Motor neuron (in vitro differentiated cells): ENCODE measurements at regions not wholly inside any gene's neighbourhood (a gene's known extent, or its start where the extent isn't known, plus 50 kb on each side); places are given as distances from the start of the nearest gene placed in this dataset.

Experiments used
- ATAC-seq, 8 experiments: fragments of 200-7000 bp; cut with Tn5 transposase; replicated peaks in 6 of 8; 2 replicates each; pipeline ENCODE4 v1.8.0; 2021; ENCODE audit warnings: mild to moderate bottlenecking in 8 of 8, moderate library complexity in 8 of 8
- H3K27ac ChIP-seq, 2 donors: fragments of 250-450 bp; sonication (Bioruptor Pico); 2 replicates each; pipeline ENCODE4 v1.9.0; 2021; ENCODE audit warnings: antibody characterized with exemption in 2 of 2, mild to moderate bottlenecking in 2 of 2, moderate library complexity in 1 of 2
- H3K4me1 ChIP-seq, 2 donors: fragments of 250-450 bp; sonication (Bioruptor Pico); replicated peaks in 1 of 2; 2 replicates each; pipeline ENCODE4 v1.6.1; 2021; ENCODE audit warnings: antibody characterized with exemption in 2 of 2, mild to moderate bottlenecking in 2 of 2, moderate library complexity in 1 of 2
- H3K4me3 ChIP-seq, 5 donors: fragments of 250-450 bp; sonication (Bioruptor Pico); 2 replicates each; pipeline ENCODE4 v1.9.0; 2021; ENCODE audit warnings: antibody characterized with exemption in 5 of 5, mild to moderate bottlenecking in 5 of 5, moderate library complexity in 4 of 5
- WGBS, 10 experiments: fragments of 450-650 bp; shearing (Covaris generic); methylation state at CpG; one replicate each; pipeline ENCODE4 v1.0.0; 2022; 5-methylcytosine and 5-hydroxymethylcytosine counted together
- in situ Hi-C, 9 experiments: fragments of 400-800 bp; cut with MboI; loops; one replicate each; pipeline ENCODE4 v1.15.0; 2021; ENCODE audit warnings: low sequenced_read_pairs in 9 of 9, low pct_unique_long_range_greater_than_20kb in 2 of 9; ENCODE audit not compliant: unreplicated experiment in 9 of 9

- H3K4me1 ChIP-seq: peaks cover 27 to 48% of the 10 kb centered on the region in 2 donors
- peak overlapping the region in 1 of 5 donors; percentile 7 for H3K4me3 ChIP-seq
- H3K27ac ChIP-seq: peak overlapping the region in 1 of 2 donors; percentile 23
- ATAC-seq: peak in 4 of 8 experiments; percentile 5 to 32 (median 12)
- 62 to 100% (median 86%) methylated on average over 2 to 4 of the region's 4 CpGs; no CpG with 5 or more reads in 3 of the 10 experiments for WGBS, 10 experiments
- in situ Hi-C loops: loop anchor here in 3 of 9 experiments (25.0 kb wide), 2 partner anchors 105 to 220 kb away; no protein-coding TSS in a partner anchor
Measured at GRCh38 chr16:72242757-72243156, 70.8 kb upstream of the PMFBP1 start.

- Histone ChIP-seq H3K27ac (peak overlapping the region in 1 of 2 donors; percentile 23), H3K4me1 (peaks cover 27 to 43% of the 10 kb centered on the region in 2 donors), H3K4me3 (no peak overlapping the region)
- WGBS, 10 experiments: 8 to 76% (median 33%) methylated on average over 1 to 7 of the region's 7 CpGs; no CpG with 5 or more reads in 2 of the 10 experiments
- in situ Hi-C loops: loop anchor here in 3 of 9 experiments (25.0 kb wide), 2 partner anchors 105 to 220 kb away; no protein-coding TSS in a partner anchor
- ATAC-seq: peak; percentile 93 to 98 (median 95)
Measured at GRCh38 chr16:72241930-72242329, 70.0 kb upstream of the PMFBP1 start.

- peaks cover 27 to 43% of the 10 kb centered on the region in 2 donors for H3K4me1 ChIP-seq
- H3K27ac ChIP-seq: no peak overlapping the region
- ATAC-seq: peak in 6 of 8 experiments; percentile 13 to 37 (median 26)
- in situ Hi-C loops: loop anchor here in 3 of 9 experiments (25.0 kb wide), 2 partner anchors 104 to 221 kb away; no protein-coding TSS in a partner anchor
- 0 to 20% (median 17%) methylated on average over 1 of the region's 1 CpG; no CpG with 5 or more reads in 7 of the 10 experiments for WGBS, 10 experiments
- no peak overlapping the region for H3K4me3 ChIP-seq
Measured at GRCh38 chr16:72241008-72241407, 69.1 kb upstream of the PMFBP1 start.

GRCh38 chr16:72240466-72240865 lies 68.5 kb upstream of the PMFBP1 start:
- in situ Hi-C loops: loop anchor here in 3 of 9 experiments (25.0 kb wide), 2 partner anchors 103 to 222 kb away; no protein-coding TSS in a partner anchor
- Histone ChIP-seq H3K4me3 (no peak overlapping the region), H3K4me1 (peaks cover 27 to 43% of the 10 kb centered on the region in 2 donors), H3K27ac (no peak overlapping the region)
- ATAC-seq: no peak
- WGBS, 10 experiments: 50 to 100% (median 85%) methylated on average over 1 to 2 of the region's 2 CpGs; no CpG with 5 or more reads in 3 of the 10 experiments

GRCh38 chr16:72236866-72237265 lies 64.9 kb upstream of the PMFBP1 start:
- H3K4me1 ChIP-seq: peaks cover 9 to 27% of the 10 kb centered on the region in 2 donors
- in situ Hi-C loops: loop anchor here in 3 of 9 experiments (25.0 kb wide), 2 partner anchors 100 to 225 kb away; no protein-coding TSS in a partner anchor
- ATAC-seq: no peak
- 38 to 100% (median 92%) methylated on average over 1 to 2 of the region's 2 CpGs; no CpG with 5 or more reads in 4 of the 10 experiments for WGBS, 10 experiments
- H3K4me3 ChIP-seq: no peak overlapping the region
- no peak overlapping the region for H3K27ac ChIP-seq

- Histone ChIP-seq H3K4me1 (peaks cover 0 to 17% of the 10 kb centered on the region in 2 donors), H3K4me3 (no peak overlapping the region), H3K27ac (no peak overlapping the region)
- 50 to 100% (median 79%) methylated on average over 1 to 5 of the region's 5 CpGs for WGBS, 10 experiments
- in situ Hi-C loops: loop anchor here in 3 of 9 experiments (25.0 kb wide), 2 partner anchors 97 to 228 kb away; no protein-coding TSS in a partner anchor
- peak in 2 of 8 experiments; percentile 49 to 59 for ATAC-seq
Measured at GRCh38 chr16:72234387-72234786, 62.4 kb upstream of the PMFBP1 start.

GRCh38 chr16:72228014-72228413 lies 56.1 kb upstream of the PMFBP1 start:
- in situ Hi-C loops: loop anchor here in 3 of 9 experiments (25.0 kb wide), 2 partner anchors 91 to 234 kb away; no protein-coding TSS in a partner anchor
- H3K27ac ChIP-seq: no peak overlapping the region
- no peak for ATAC-seq
- 61 to 100% (median 80%) methylated on average over 1 to 7 of the region's 8 CpGs; no CpG with 5 or more reads in 1 of the 10 experiments for WGBS, 10 experiments
- H3K4me3 ChIP-seq: no peak overlapping the region
- H3K4me1 ChIP-seq: peaks cover 0 to 33% of the 10 kb centered on the region in 2 donors

GRCh38 chr16:72226136-72226535 lies 54.2 kb upstream of the PMFBP1 start:
- Histone ChIP-seq H3K27ac (no peak overlapping the region), H3K4me1 (peaks cover 7 to 34% of the 10 kb centered on the region in 2 donors), H3K4me3 (no peak overlapping the region)
- in situ Hi-C loops: loop anchor here in 3 of 9 experiments (25.0 kb wide), 2 partner anchors 89 to 236 kb away; no protein-coding TSS in a partner anchor
- ATAC-seq: peak in 1 of 8 experiments; percentile 32
- 57 to 100% (median 83%) methylated on average over 1 to 3 of the region's 3 CpGs for WGBS, 10 experiments

- WGBS, 10 experiments: 34 to 100% (median 93%) methylated on average over 1 to 5 of the region's 6 CpGs
- in situ Hi-C loops: no loop called here
- no peak for ATAC-seq
- H3K4me3 ChIP-seq: no peak overlapping the region
- H3K4me1 ChIP-seq: peaks cover 13 to 36% of the 10 kb centered on the region in 2 donors
- no peak overlapping the region for H3K27ac ChIP-seq
Measured at GRCh38 chr16:72224260-72224768, 52.4 kb upstream of the PMFBP1 start.

- in situ Hi-C loops: no loop called here
- Histone ChIP-seq H3K4me3 (no peak overlapping the region), H3K4me1 (peaks cover 13 to 36% of the 10 kb centered on the region in 2 donors), H3K27ac (no peak overlapping the region)
- WGBS, 10 experiments: 80 to 88% (median 84%) methylated on average over 1 to 2 of the region's 2 CpGs; no CpG with 5 or more reads in 5 of the 10 experiments
- no peak for ATAC-seq
Measured at GRCh38 chr16:72222503-72222902, 50.5 kb upstream of the PMFBP1 start.
